ENCODE measurements at regions not wholly inside any gene's neighbourhood (a gene's known extent, or its start where the extent isn't known, plus 50 kb on each side); places are given as distances from the start of the nearest gene placed in this dataset.
"Not testable (repeated sequence)": the region's sequence is repeated elsewhere in the genome, so short reads cannot be mapped to it uniquely, and the experiment has no call there.

- H3K9ac ChIP-seq (ENCODE audit: control insufficient read depth, extremely low read depth, insufficient read depth, low read length); H3K4me3 ChIP-seq (ENCODE audit: control insufficient read depth in 2 of 3, extremely low read depth in 1 of 3, insufficient read depth in 2 of 3, low read depth in 1 of 3, low read length in 3 of 3); H3K27ac ChIP-seq (ENCODE audit: control insufficient read depth, insufficient read depth, low read length); H2AFZ ChIP-seq (ENCODE audit: control insufficient read depth, low read length); H3K4me1 ChIP-seq (ENCODE audit: control insufficient read depth, extremely low read depth, insufficient read depth, low read length); FAIRE-seq; H3K27me3 ChIP-seq (ENCODE audit: control insufficient read depth, extremely low read depth, insufficient read depth, low read length); H3K9me3 ChIP-seq (ENCODE audit: control insufficient read depth, low read depth, low read length); H3K79me2 ChIP-seq (ENCODE audit: control insufficient read depth, insufficient read depth, low read length); H3K9me1 ChIP-seq (ENCODE audit: control insufficient read depth, extremely low read depth, insufficient read depth, low read length); H4K20me1 ChIP-seq (ENCODE audit: control insufficient read depth, extremely low read depth, insufficient read depth, low read length); H3K4me2 ChIP-seq (ENCODE audit: control insufficient read depth, extremely low read depth, insufficient read depth, low read depth, low read length); dilution Hi-C loops (cut with MboI; ENCODE audit: extremely low pct_ligation_motif_present, low sequenced_read_pairs); DNase-seq (ENCODE audit: low read depth, low spot score); H3K36me3 ChIP-seq (ENCODE audit: control insufficient read depth in 2 of 2, extremely low read depth in 1 of 2, insufficient read depth in 2 of 2, low read length in 2 of 2): not testable (repeated sequence)
Measured at GRCh38 chr1:144140243-144140642, 168.5 kb upstream of the FAM72C start.

- H2AFZ ChIP-seq (ENCODE audit: control insufficient read depth, low read length); H3K4me1 ChIP-seq (ENCODE audit: control insufficient read depth, extremely low read depth, insufficient read depth, low read length); H3K9me3 ChIP-seq (ENCODE audit: control insufficient read depth, low read depth, low read length); H3K36me3 ChIP-seq (ENCODE audit: control insufficient read depth in 2 of 2, extremely low read depth in 1 of 2, insufficient read depth in 2 of 2, low read length in 2 of 2); H3K27me3 ChIP-seq (ENCODE audit: control insufficient read depth, extremely low read depth, insufficient read depth, low read length); H3K9ac ChIP-seq (ENCODE audit: control insufficient read depth, extremely low read depth, insufficient read depth, low read length); H3K4me2 ChIP-seq (ENCODE audit: control insufficient read depth, extremely low read depth, insufficient read depth, low read depth, low read length); H4K20me1 ChIP-seq (ENCODE audit: control insufficient read depth, extremely low read depth, insufficient read depth, low read length); FAIRE-seq; H3K27ac ChIP-seq (ENCODE audit: control insufficient read depth, insufficient read depth, low read length); DNase-seq (ENCODE audit: low read depth, low spot score); dilution Hi-C loops (cut with MboI; ENCODE audit: extremely low pct_ligation_motif_present, low sequenced_read_pairs); H3K4me3 ChIP-seq (ENCODE audit: control insufficient read depth in 2 of 3, extremely low read depth in 1 of 3, insufficient read depth in 2 of 3, low read depth in 1 of 3, low read length in 3 of 3); H3K79me2 ChIP-seq (ENCODE audit: control insufficient read depth, insufficient read depth, low read length); H3K9me1 ChIP-seq (ENCODE audit: control insufficient read depth, extremely low read depth, insufficient read depth, low read length): not testable (repeated sequence)
Measured at GRCh38 chr1:144105006-144105405, 133.2 kb upstream of the FAM72C start.

GRCh38 chr1:144104000-144104677 is 132.4 kb upstream of the FAM72C start:
- H3K4me3 ChIP-seq (ENCODE audit: control insufficient read depth in 2 of 3, extremely low read depth in 1 of 3, insufficient read depth in 2 of 3, low read depth in 1 of 3, low read length in 3 of 3); DNase-seq (ENCODE audit: low read depth, low spot score); H4K20me1 ChIP-seq (ENCODE audit: control insufficient read depth, extremely low read depth, insufficient read depth, low read length); H2AFZ ChIP-seq (ENCODE audit: control insufficient read depth, low read length); H3K9ac ChIP-seq (ENCODE audit: control insufficient read depth, extremely low read depth, insufficient read depth, low read length); H3K9me3 ChIP-seq (ENCODE audit: control insufficient read depth, low read depth, low read length); H3K27ac ChIP-seq (ENCODE audit: control insufficient read depth, insufficient read depth, low read length); H3K79me2 ChIP-seq (ENCODE audit: control insufficient read depth, insufficient read depth, low read length); H3K27me3 ChIP-seq (ENCODE audit: control insufficient read depth, extremely low read depth, insufficient read depth, low read length); FAIRE-seq; dilution Hi-C loops (cut with MboI; ENCODE audit: extremely low pct_ligation_motif_present, low sequenced_read_pairs); H3K4me1 ChIP-seq (ENCODE audit: control insufficient read depth, extremely low read depth, insufficient read depth, low read length); H3K36me3 ChIP-seq (ENCODE audit: control insufficient read depth in 2 of 2, extremely low read depth in 1 of 2, insufficient read depth in 2 of 2, low read length in 2 of 2); H3K9me1 ChIP-seq (ENCODE audit: control insufficient read depth, extremely low read depth, insufficient read depth, low read length); H3K4me2 ChIP-seq (ENCODE audit: control insufficient read depth, extremely low read depth, insufficient read depth, low read depth, low read length): not testable (repeated sequence)

GRCh38 chr1:144103156-144103880 is 131.5 kb upstream of the FAM72C start:
- FAIRE-seq; dilution Hi-C loops (cut with MboI; ENCODE audit: extremely low pct_ligation_motif_present, low sequenced_read_pairs); H3K79me2 ChIP-seq (ENCODE audit: control insufficient read depth, insufficient read depth, low read length): not testable (repeated sequence)

More at GRCh38 chr1:144103156-144103880, 131.5 kb upstream of the FAM72C start:
- H2AFZ ChIP-seq (ENCODE audit: control insufficient read depth, low read length); H3K9me1 ChIP-seq (ENCODE audit: control insufficient read depth, extremely low read depth, insufficient read depth, low read length); H3K27me3 ChIP-seq (ENCODE audit: control insufficient read depth, extremely low read depth, insufficient read depth, low read length); H3K4me1 ChIP-seq (ENCODE audit: control insufficient read depth, extremely low read depth, insufficient read depth, low read length); H3K27ac ChIP-seq (ENCODE audit: control insufficient read depth, insufficient read depth, low read length); H3K4me2 ChIP-seq (ENCODE audit: control insufficient read depth, extremely low read depth, insufficient read depth, low read depth, low read length); H3K36me3 ChIP-seq (ENCODE audit: control insufficient read depth in 2 of 2, extremely low read depth in 1 of 2, insufficient read depth in 2 of 2, low read length in 2 of 2); DNase-seq (ENCODE audit: low read depth, low spot score); H4K20me1 ChIP-seq (ENCODE audit: control insufficient read depth, extremely low read depth, insufficient read depth, low read length); H3K4me3 ChIP-seq (ENCODE audit: control insufficient read depth in 2 of 3, extremely low read depth in 1 of 3, insufficient read depth in 2 of 3, low read depth in 1 of 3, low read length in 3 of 3); H3K9me3 ChIP-seq (ENCODE audit: control insufficient read depth, low read depth, low read length); H3K9ac ChIP-seq (ENCODE audit: control insufficient read depth, extremely low read depth, insufficient read depth, low read length): not testable (repeated sequence)

All from keratinocyte (primary cell).